CD4-positive, alpha-beta T cell treated with Interferon alpha-2 for 1 hour (primary cell): ENCODE measurements at regions not wholly inside any gene's neighbourhood (a gene's known extent, or its start where the extent isn't known, plus 50 kb on each side); places are given as distances from the start of the nearest gene placed in this dataset.
"Not testable (repeated sequence)": the region's sequence is repeated elsewhere in the genome, so short reads cannot be mapped to it uniquely, and the experiment has no call there.

Experiments used
- DNase-seq, 2 donors: peaks; one replicate each; pipeline ENCODE4 v3.0.0-alpha.2; 2020 to 2022

DNA sequence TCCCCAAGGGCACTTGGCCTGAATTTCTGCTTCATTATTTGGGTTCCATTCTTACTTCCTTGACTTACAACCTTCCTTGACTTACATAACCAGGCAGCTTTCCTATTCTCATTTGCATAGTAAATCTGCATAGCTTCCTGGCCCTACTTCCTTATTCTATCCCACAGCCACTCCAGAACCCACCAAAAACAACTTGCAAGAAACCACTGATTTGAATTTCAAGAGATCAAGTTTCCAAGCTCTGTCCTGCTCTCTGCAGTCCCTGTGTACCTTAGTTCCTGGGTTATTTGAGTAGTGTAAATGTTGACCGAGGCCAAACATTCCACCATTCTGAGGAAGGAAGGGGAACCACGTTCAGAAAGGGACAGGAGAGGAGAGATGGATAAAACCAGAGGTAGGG, 603.3 kb downstream of the PTPRC start:
- no peak for DNase-seq

DNA sequence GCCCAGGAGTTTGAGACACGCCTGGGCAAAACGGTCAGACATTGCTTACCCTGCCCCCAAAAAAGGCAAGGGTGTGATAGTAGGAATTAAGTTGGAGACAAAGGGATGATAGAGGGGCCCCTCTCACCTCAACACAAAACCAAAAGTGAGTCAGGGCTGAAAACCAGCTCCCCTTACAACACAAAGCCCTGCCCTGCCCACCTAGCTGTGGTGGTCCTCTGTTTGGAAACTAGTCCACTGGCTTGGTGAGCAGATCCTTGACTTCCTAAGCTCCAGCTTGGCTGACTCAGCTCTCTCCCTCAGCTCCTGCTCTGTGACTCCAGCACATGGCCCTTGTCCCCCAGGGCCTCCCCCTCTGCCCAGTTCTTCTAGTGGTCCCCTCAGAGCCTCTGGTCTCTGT, 603.8 kb downstream of the PTPRC start:
- no peak for DNase-seq

- DNase-seq: peak; percentile 65 to 77
Observed at GRCh38 chr1:199243423-199244061, 604.7 kb downstream of the PTPRC start.

DNA sequence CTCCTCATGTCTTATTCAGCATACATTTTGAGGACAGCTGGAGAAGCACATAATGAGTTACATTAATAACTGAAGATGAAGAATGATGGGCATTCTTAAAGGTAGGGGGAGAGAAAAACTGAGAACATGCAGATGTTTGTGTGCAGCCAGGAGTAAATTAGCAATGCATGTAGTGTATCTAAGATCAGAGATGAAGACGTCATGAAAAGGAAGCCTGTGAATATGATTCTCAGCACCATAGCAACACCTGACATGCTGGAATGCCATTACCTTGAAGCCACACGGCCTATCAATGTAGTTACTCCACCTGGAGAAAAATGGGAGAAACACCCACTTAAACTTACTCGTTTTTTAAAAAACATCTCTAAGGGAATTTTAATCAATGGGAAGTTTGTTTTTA, 607.1 kb downstream of the PTPRC start:
- DNase-seq: no peak

- DNase-seq: no peak
Observed at GRCh38 chr1:199246716-199247115, 607.9 kb downstream of the PTPRC start.

- DNase-seq: no peak
Observed at GRCh38 chr1:199247891-199248290, 609.1 kb downstream of the PTPRC start.

DNA sequence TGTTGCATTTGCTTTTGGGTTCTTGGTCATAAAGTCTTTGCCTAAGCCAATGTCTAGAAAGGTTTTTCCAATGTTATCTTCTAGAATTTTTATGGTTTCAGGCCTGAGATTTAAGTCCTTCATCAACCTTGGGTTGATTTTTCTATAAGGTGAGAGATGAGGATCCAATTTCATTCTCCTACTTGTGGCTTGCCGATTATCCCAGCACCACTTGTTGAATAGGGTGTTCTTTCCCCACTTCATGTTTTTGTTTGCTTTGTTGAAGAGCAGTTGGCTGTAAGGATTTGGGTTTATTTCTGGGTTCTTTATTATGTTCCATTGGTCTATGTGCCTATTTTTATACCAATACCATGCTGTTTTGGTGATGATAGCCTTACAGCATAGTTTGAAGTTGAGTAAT, 615.2 kb downstream of the PTPRC start:
- DNase-seq: not testable (repeated sequence)

- DNase-seq: no peak
Observed at GRCh38 chr1:199261328-199261727, 622.5 kb downstream of the PTPRC start.

DNA sequence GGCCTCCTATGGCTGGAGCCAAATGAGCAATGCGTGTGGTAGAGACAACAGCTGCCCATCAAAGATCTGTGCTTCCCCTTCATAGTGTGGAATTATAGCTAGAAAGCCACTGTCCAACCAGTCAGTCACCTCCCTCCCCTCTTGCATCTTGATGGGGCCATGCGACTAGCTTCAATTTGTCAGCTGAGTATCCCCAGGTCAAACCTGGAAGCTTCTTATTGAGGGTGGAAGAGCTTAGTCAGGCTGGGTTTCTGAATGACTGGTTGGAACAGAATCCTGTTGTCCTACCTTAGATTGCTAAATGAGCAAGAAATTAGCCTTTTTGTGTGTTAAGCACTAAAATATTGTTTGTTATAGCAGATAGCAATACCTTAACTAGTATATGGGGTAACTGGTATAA, 625.4 kb downstream of the PTPRC start:
- DNase-seq: no peak

GRCh38 chr1:199264911-199265310, 626.1 kb downstream of the PTPRC start:
- no peak for DNase-seq

DNA sequence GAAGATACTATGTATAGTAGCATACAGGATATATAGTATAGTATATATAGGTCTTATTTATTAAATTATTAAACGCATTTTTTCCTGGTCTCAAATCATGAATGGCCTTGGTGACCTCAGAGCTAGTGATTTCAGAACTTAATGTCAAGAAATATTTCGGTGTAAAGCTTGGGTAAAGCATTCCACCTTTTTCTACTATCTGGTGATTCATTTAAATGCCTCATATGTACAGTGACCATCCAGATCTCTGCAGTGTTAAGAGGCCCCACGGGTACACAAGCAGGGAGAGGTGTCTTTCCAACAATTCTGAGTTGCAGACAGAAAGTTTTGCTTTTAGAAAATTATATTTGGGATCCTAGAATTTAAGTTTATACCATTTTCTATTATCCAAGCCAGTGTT, 626.5 kb downstream of the PTPRC start:
- DNase-seq: no peak

DNA sequence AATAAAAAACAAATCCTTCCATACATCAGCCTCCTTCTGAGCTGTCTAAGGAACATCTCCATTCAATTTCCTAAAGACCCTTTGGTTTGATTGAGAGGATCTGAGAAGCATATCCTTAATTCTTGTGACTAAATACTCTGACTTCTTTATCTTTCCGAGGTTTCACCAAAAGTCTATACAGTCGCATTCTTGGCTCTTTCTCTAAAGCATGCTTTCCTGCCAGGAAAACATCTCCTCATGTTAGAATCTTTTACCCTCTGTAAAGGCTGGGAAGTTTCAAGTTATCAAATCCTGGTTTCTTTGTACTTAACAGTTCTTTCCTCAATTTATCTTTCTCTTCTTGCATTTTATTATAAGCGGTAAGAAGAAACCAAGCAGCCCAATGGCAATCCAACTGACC, 630.4 kb downstream of the PTPRC start:
- DNase-seq: no peak

- no peak for DNase-seq
Observed at GRCh38 chr1:199272139-199272544, 633.3 kb downstream of the PTPRC start.

DNA sequence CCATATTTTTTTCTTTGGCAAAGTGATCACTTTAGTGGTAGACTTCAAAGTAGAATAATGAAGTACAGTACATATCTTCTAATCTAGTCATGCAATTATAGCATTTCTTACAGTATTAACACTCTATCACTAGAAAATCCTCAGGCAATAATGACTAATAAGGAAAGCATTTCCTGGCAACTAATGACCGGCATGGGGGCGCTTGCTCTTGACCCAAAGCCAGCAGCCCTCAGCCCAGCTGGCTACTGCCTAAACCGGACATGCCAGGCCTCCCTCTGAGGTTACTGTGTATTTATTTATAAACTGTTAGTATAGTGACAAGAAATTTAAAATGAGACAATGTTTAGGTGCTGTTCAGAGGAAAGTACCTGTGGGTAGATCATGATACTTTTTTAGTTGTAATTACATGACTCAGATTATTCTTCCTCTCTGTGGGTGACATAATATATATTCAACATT, 633.8 kb downstream of the PTPRC start:
- DNase-seq: no peak

GRCh38 chr1:199273837-199274379, 635.1 kb downstream of the PTPRC start:
- DNase-seq: no peak

DNA sequence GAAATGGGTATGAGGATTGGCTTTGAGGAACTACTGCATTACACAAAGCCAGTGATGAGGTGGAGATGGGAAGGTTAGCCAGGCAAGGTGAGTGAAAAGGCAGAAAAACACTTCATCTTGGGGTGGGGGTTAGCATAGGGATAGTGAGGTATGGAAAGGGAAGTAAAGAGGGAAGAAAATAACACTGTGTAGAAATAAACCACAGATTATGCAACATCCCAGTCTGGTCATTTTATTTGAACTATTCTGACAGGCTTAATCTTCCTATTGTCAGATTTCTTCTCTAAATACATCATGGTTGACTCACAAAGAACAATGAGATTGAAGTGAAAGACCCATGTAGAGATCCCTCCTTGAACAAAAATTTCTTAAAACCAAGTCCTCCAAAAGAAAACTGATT, 640.2 kb downstream of the PTPRC start:
- no peak for DNase-seq

DNA sequence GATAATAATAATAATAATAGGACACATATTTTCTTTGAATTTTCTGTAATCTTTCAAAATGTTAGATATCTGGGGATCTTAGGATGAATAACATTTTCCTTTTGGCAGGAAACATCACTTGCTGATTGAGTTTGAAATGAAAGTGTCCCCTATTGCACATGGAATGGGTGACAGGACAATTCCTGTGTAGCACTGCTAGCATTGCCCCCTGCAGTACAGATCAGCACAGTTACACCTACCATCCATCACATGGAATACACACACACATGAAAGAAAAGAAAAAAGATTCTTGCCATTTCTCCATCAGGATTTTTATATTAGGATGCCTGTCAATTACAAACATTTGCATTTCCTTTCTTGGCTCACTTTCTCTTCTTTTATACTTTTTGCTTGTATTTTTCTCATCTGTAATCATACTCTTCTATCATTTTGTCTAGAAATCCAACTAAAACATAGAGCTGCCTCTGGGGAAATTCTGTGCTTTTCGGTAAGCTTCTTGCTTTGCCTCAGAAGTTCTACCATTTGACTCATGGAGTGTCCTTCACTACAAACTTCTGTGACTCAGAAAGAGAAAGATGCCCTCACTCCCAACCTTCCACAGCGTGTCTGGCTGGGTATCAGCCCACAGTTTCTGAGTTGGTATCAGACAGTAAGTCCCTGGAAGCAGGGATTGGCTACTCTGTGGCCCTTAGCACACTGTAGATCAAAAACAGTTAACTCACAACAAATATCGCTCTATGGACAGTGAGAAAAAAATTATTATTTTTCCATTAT, 641.2 kb downstream of the PTPRC start:
- no peak for DNase-seq

DNA sequence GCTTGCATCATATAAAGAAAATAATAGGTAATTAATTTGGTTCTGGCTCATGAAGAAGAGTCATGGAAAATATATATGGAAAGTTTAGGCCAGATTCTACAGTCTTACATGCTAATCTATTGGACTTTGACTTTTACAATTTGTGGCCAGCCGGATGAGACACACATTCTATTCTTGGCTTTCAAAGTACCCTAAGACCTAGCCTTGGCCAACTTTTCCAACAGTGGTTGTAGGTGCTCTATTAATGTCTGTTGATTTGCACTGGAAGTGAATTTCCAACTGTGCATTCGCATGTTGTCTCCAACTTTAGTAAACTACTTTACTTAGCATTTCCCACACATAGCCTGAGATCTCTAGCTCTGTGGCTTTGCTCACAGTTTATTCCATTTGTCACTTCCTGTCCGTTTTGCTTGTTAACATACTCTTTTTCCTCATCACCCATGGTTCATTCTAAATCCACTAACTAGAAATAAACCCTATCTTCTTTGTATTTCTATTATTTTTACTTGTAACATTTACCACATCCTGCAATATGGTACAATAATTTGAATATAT, 644.0 kb downstream of the PTPRC start:
- no peak for DNase-seq

DNA sequence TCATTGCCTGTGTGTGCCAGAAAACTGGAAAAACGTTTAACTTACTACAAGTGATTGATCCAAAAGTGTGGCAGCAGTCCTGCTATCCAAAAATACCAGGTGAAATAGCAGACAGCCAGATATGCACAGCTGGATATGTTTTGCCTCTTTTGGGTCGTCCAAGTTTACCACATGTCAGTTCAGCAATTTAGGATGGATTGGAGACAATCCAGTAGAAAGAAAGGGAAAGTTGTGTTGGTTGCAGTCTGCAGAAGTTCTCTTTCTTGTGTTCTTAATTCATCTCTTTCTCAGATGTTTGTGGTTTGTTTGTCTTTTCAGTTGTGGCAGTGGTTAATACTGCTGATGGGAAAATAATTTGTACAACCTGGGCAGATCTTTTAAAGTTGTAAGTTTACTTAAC, 645.0 kb downstream of the PTPRC start:
- DNase-seq: no peak

- DNase-seq: no peak
Observed at GRCh38 chr1:199287206-199287605, 648.4 kb downstream of the PTPRC start.

DNA sequence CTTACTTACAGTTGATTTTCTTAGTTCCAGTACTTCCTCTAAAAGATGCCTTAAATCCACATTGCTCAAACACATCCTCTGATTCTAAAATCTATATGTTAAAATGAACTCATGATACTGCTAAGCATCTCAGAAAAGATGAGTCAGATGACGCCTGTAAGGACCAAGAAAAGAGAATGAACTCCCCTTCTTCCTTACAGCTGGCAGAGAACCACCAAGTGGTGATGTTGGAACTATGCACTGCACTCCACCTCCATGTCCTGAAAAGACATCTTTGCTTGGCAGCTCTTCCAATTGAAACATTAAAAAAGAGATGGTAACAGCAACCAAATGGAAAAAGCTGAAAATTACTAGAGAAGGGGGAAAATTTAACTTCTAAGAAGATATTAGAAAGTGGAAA, 648.8 kb downstream of the PTPRC start:
- DNase-seq: no peak

DNA sequence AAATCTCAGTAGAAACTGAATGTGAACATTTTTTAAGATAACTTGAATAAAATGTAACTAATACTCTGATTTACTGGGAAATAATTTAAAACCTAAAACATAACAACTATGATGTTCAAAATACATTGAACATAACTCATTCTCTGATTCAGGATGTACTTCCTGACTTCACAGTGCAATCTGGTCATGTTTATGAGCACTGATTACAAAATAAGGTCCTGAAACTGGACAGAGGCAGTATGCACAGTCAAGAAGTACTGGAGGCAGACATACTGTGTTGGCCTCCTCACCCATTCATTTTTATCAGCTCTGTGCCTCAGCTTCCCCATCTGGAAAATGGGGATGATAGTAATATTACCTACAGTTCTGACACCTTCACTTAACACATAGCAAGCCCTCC, 651.3 kb downstream of the PTPRC start:
- no peak for DNase-seq

GRCh38 chr1:199291022-199291740, 652.3 kb downstream of the PTPRC start:
- no peak for DNase-seq
